ENCODE measurements at regions not wholly inside any gene's neighbourhood (a gene's known extent, or its start where the extent isn't known, plus 50 kb on each side); places are given as distances from the start of the nearest gene placed in this dataset.

GRCh38 chr7:82701949-82702348, 258.4 kb upstream of the CACNA2D1 start:
- Histone ChIP-seq H3K9ac (ENCODE audit: insufficient read length, low read depth) (no peak overlapping the region), H3K9me3 (ENCODE audit: insufficient read depth, low read length) (no peaks in the 10 kb centered on the region), H3K4me3 (ENCODE audit: insufficient read length, low read depth) (no peak overlapping the region), H3K27me3 (ENCODE audit: insufficient read depth, insufficient read length) (no peaks in the 10 kb centered on the region), H3K4me1 (ENCODE audit: insufficient read depth, insufficient read length) (no peaks in the 10 kb centered on the region), H3K36me3 (ENCODE audit: insufficient read depth, insufficient read length, low read length) (no peaks in the 10 kb centered on the region)
- TF ChIP-seq SUZ12 (IDR thresholded peaks at IDR 0.05; ENCODE audit: extremely low read depth, insufficient read depth, insufficient read length) (no peak), ZNF274 (IDR thresholded peaks at IDR 0.05; ENCODE audit: low read depth, low read length) (no peak), YY1 (IDR thresholded peaks at IDR 0.05; ENCODE audit: insufficient read depth, insufficient read length) (no peak)
- no peak for DNase-seq (ENCODE audit: low read depth, low spot score)

GRCh38 chr7:82700741-82701140, 257.2 kb upstream of the CACNA2D1 start:
- no peak for DNase-seq (ENCODE audit: low read depth, low spot score)
- no peak for TF ChIP-seq ZNF274 (IDR thresholded peaks at IDR 0.05; ENCODE audit: low read depth, low read length)
- TF ChIP-seq SUZ12 (IDR thresholded peaks at IDR 0.05; ENCODE audit: extremely low read depth, insufficient read depth, insufficient read length) = no peak
- TF ChIP-seq YY1 (IDR thresholded peaks at IDR 0.05; ENCODE audit: insufficient read depth, insufficient read length) = no peak
- H3K9ac ChIP-seq (ENCODE audit: insufficient read length, low read depth) = no peak overlapping the region
- no peaks in the 10 kb centered on the region for H3K4me1 ChIP-seq (ENCODE audit: insufficient read depth, insufficient read length)
- no peaks in the 10 kb centered on the region for H3K27me3 ChIP-seq (ENCODE audit: insufficient read depth, insufficient read length)
- no peaks in the 10 kb centered on the region for H3K36me3 ChIP-seq (ENCODE audit: insufficient read depth, insufficient read length, low read length)
- H3K9me3 ChIP-seq (ENCODE audit: insufficient read depth, low read length) = no peaks in the 10 kb centered on the region
- H3K4me3 ChIP-seq (ENCODE audit: insufficient read length, low read depth) = no peak overlapping the region

GRCh38 chr7:82699773-82700186, 256.2 kb upstream of the CACNA2D1 start:
- TF ChIP-seq YY1 (IDR thresholded peaks at IDR 0.05; ENCODE audit: insufficient read depth, insufficient read length) (no peak), SUZ12 (IDR thresholded peaks at IDR 0.05; ENCODE audit: extremely low read depth, insufficient read depth, insufficient read length) (no peak), ZNF274 (IDR thresholded peaks at IDR 0.05; ENCODE audit: low read depth, low read length) (no peak)
- no peak for DNase-seq (ENCODE audit: low read depth, low spot score)
- no peaks in the 10 kb centered on the region for H3K4me1 ChIP-seq (ENCODE audit: insufficient read depth, insufficient read length)

GRCh38 chr7:82697897-82698296, 254.3 kb upstream of the CACNA2D1 start:
- no peak for TF ChIP-seq ZNF274 (IDR thresholded peaks at IDR 0.05; ENCODE audit: low read depth, low read length)
- no peak for TF ChIP-seq YY1 (IDR thresholded peaks at IDR 0.05; ENCODE audit: insufficient read depth, insufficient read length)
- no peak for TF ChIP-seq SUZ12 (IDR thresholded peaks at IDR 0.05; ENCODE audit: extremely low read depth, insufficient read depth, insufficient read length)
- no peaks in the 10 kb centered on the region for H3K27me3 ChIP-seq (ENCODE audit: insufficient read depth, insufficient read length)
- DNase-seq (ENCODE audit: low read depth, low spot score) = no peak
- no peaks in the 10 kb centered on the region for H3K36me3 ChIP-seq (ENCODE audit: insufficient read depth, insufficient read length, low read length)
- H3K9ac ChIP-seq (ENCODE audit: insufficient read length, low read depth) = no peak overlapping the region
- H3K4me1 ChIP-seq (ENCODE audit: insufficient read depth, insufficient read length) = no peaks in the 10 kb centered on the region
- no peak overlapping the region for H3K4me3 ChIP-seq (ENCODE audit: insufficient read length, low read depth)
- no peaks in the 10 kb centered on the region for H3K9me3 ChIP-seq (ENCODE audit: insufficient read depth, low read length)

More at GRCh38 chr7:82699773-82700186, 256.2 kb upstream of the CACNA2D1 start:
- Histone ChIP-seq H3K9ac (ENCODE audit: insufficient read length, low read depth) (no peak overlapping the region), H3K36me3 (ENCODE audit: insufficient read depth, insufficient read length, low read length) (no peaks in the 10 kb centered on the region), H3K27me3 (ENCODE audit: insufficient read depth, insufficient read length) (no peaks in the 10 kb centered on the region), H3K9me3 (ENCODE audit: insufficient read depth, low read length) (no peaks in the 10 kb centered on the region), H3K4me3 (ENCODE audit: insufficient read length, low read depth) (no peak overlapping the region)

- Histone ChIP-seq H3K4me1 (ENCODE audit: insufficient read depth, insufficient read length) (no peaks in the 10 kb centered on the region), H3K4me3 (ENCODE audit: insufficient read length, low read depth) (no peak overlapping the region), H3K36me3 (ENCODE audit: insufficient read depth, insufficient read length, low read length) (no peaks in the 10 kb centered on the region), H3K9me3 (ENCODE audit: insufficient read depth, low read length) (no peaks in the 10 kb centered on the region), H3K27me3 (ENCODE audit: insufficient read depth, insufficient read length) (no peaks in the 10 kb centered on the region), H3K9ac (ENCODE audit: insufficient read length, low read depth) (no peak overlapping the region)
- TF ChIP-seq SUZ12 (IDR thresholded peaks at IDR 0.05; ENCODE audit: extremely low read depth, insufficient read depth, insufficient read length) (no peak), YY1 (IDR thresholded peaks at IDR 0.05; ENCODE audit: insufficient read depth, insufficient read length) (no peak)
- DNase-seq (ENCODE audit: low read depth, low spot score) = no peak
Measured at GRCh38 chr7:82696631-82697030, 253.1 kb upstream of the CACNA2D1 start.

- no peaks in the 10 kb centered on the region for H3K27me3 ChIP-seq (ENCODE audit: insufficient read depth, insufficient read length)
- TF ChIP-seq ZNF274 (IDR thresholded peaks at IDR 0.05; ENCODE audit: low read depth, low read length) = no peak
- no peak for TF ChIP-seq SUZ12 (IDR thresholded peaks at IDR 0.05; ENCODE audit: extremely low read depth, insufficient read depth, insufficient read length)
- TF ChIP-seq YY1 (IDR thresholded peaks at IDR 0.05; ENCODE audit: insufficient read depth, insufficient read length) = no peak
- no peaks in the 10 kb centered on the region for H3K4me1 ChIP-seq (ENCODE audit: insufficient read depth, insufficient read length)
- no peaks in the 10 kb centered on the region for H3K9me3 ChIP-seq (ENCODE audit: insufficient read depth, low read length)
- peak; percentile 11 for DNase-seq (ENCODE audit: low read depth, low spot score)
- no peaks in the 10 kb centered on the region for H3K36me3 ChIP-seq (ENCODE audit: insufficient read depth, insufficient read length, low read length)
- H3K4me3 ChIP-seq (ENCODE audit: insufficient read length, low read depth) = no peak overlapping the region
- H3K9ac ChIP-seq (ENCODE audit: insufficient read length, low read depth) = no peak overlapping the region
Measured at GRCh38 chr7:82694022-82694421, 250.4 kb upstream of the CACNA2D1 start.

- Histone ChIP-seq H3K36me3 (ENCODE audit: insufficient read depth, insufficient read length, low read length) (no peaks in the 10 kb centered on the region), H3K27me3 (ENCODE audit: insufficient read depth, insufficient read length) (no peaks in the 10 kb centered on the region), H3K9ac (ENCODE audit: insufficient read length, low read depth) (no peak overlapping the region), H3K4me1 (ENCODE audit: insufficient read depth, insufficient read length) (no peaks in the 10 kb centered on the region), H3K9me3 (ENCODE audit: insufficient read depth, low read length) (no peaks in the 10 kb centered on the region), H3K4me3 (ENCODE audit: insufficient read length, low read depth) (no peak overlapping the region)
- no peak for DNase-seq (ENCODE audit: low read depth, low spot score)
- no peak for TF ChIP-seq YY1 (IDR thresholded peaks at IDR 0.05; ENCODE audit: insufficient read depth, insufficient read length)
Measured at GRCh38 chr7:82690929-82691328, 247.4 kb upstream of the CACNA2D1 start.

- Histone ChIP-seq H3K36me3 (ENCODE audit: insufficient read depth, insufficient read length, low read length) (no peaks in the 10 kb centered on the region), H3K27me3 (ENCODE audit: insufficient read depth, insufficient read length) (no peaks in the 10 kb centered on the region), H3K9ac (ENCODE audit: insufficient read length, low read depth) (no peak overlapping the region), H3K9me3 (ENCODE audit: insufficient read depth, low read length) (no peaks in the 10 kb centered on the region), H3K4me3 (ENCODE audit: insufficient read length, low read depth) (no peak overlapping the region), H3K4me1 (ENCODE audit: insufficient read depth, insufficient read length) (no peaks in the 10 kb centered on the region)
- TF ChIP-seq SUZ12 (IDR thresholded peaks at IDR 0.05; ENCODE audit: extremely low read depth, insufficient read depth, insufficient read length) = no peak
- TF ChIP-seq YY1 (IDR thresholded peaks at IDR 0.05; ENCODE audit: insufficient read depth, insufficient read length) = no peak
- TF ChIP-seq ZNF274 (IDR thresholded peaks at IDR 0.05; ENCODE audit: low read depth, low read length) = no peak
- no peak for DNase-seq (ENCODE audit: low read depth, low spot score)
Measured at GRCh38 chr7:82685214-82685613, 241.6 kb upstream of the CACNA2D1 start.

All from NT2/D1 (cell line).